ENCODE measurements at regions not wholly inside any gene's neighbourhood (a gene's known extent, or its start where the extent isn't known, plus 50 kb on each side); places are given as distances from the start of the nearest gene placed in this dataset.

DNA sequence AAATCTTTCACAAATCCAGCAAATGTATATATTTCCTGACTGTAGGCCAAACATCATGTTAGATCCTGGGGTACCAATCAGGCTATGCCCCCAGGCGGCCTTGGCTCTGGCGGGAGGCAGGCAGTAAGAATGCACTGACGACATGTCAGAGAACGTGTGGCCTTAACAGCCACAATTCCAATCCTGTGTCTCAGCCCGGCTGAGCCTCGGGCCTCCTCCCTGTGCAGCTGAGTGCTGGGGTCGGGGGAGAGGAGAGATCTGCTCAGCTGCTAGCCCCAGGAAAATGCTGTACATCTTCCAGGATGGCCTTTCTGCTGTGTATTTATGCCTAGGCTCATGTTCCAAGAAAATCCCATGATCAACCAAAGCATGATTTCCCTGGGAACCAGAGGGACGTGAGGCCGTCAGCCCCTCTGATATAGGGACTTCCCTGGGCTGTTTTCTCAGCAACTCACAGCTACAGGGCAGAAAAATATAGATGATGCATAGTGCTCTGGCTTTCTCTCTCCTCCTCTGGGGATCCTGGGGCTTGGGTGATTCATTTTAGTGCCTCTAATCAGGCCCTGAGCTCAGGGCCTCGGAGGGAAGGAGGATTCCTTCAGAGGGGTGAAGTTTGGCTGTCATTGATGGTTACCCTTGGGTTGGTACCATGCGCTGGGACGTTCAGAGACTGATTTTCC is 604.0 kb downstream of the HS3ST4 start:
- Histone ChIP-seq H2AFZ (ENCODE audit: low read length) (no peak overlapping the region), H3K9me2 (ENCODE audit: low read depth, low read length) (no peaks in the 10 kb centered on the region), H3K9ac (ENCODE audit: low read length) (no peak overlapping the region), H3K27me3 (ENCODE audit: insufficient read depth, low read length) (no peaks in the 10 kb centered on the region), H3K4me2 (ENCODE audit: low read length) (no peak overlapping the region), H3K79me2 (ENCODE audit: insufficient read depth, low read length) (no peaks in the 10 kb centered on the region), H4K20me1 (ENCODE audit: insufficient read depth, low read length) (no peaks in the 10 kb centered on the region), H3K4me3 (ENCODE audit: low read depth, low read length, poor library complexity, severe bottlenecking) (no peak overlapping the region), H3F3A (ENCODE audit: insufficient read depth, low read length) (no peaks in the 10 kb centered on the region), H3K27ac (ENCODE audit: low read depth, low read length, poor library complexity, severe bottlenecking) (no peak overlapping the region), H3K36me3 (ENCODE audit: insufficient read depth, low read length) (no peaks in the 10 kb centered on the region), H3K4me1 (ENCODE audit: insufficient read depth, low read length, severe bottlenecking) (no peaks in the 10 kb centered on the region), H3K9me3 (ENCODE audit: low read length) (no peaks in the 10 kb centered on the region)
- TF ChIP-seq, protein P1, sequence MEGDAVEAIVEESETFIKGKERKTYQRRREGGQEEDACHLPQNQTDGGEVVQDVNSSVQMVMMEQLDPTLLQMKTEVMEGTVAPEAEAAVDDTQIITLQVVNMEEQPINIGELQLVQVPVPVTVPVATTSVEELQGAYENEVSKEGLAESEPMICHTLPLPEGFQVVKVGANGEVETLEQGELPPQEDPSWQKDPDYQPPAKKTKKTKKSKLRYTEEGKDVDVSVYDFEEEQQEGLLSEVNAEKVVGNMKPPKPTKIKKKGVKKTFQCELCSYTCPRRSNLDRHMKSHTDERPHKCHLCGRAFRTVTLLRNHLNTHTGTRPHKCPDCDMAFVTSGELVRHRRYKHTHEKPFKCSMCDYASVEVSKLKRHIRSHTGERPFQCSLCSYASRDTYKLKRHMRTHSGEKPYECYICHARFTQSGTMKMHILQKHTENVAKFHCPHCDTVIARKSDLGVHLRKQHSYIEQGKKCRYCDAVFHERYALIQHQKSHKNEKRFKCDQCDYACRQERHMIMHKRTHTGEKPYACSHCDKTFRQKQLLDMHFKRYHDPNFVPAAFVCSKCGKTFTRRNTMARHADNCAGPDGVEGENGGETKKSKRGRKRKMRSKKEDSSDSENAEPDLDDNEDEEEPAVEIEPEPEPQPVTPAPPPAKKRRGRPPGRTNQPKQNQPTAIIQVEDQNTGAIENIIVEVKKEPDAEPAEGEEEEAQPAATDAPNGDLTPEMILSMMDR (IDR thresholded peaks at IDR 0.05; ENCODE audit: low read length), result no peak
- TF ChIP-seq EZH2 (IDR thresholded peaks at IDR 0.05; ENCODE audit: borderline replicate concordance, low read length), result no peak

- H3K27ac ChIP-seq (ENCODE audit: low read depth, low read length, poor library complexity, severe bottlenecking), result no peak overlapping the region
- H3K4me2 ChIP-seq (ENCODE audit: low read length), result no peak overlapping the region
- no peaks in the 10 kb centered on the region for H3K9me2 ChIP-seq (ENCODE audit: low read depth, low read length)
- H3K9me3 ChIP-seq (ENCODE audit: low read length), result no peaks in the 10 kb centered on the region
- H3F3A ChIP-seq (ENCODE audit: insufficient read depth, low read length), result no peaks in the 10 kb centered on the region
- no peak overlapping the region for H2AFZ ChIP-seq (ENCODE audit: low read length)
- H3K27me3 ChIP-seq (ENCODE audit: insufficient read depth, low read length), result no peaks in the 10 kb centered on the region
- H3K36me3 ChIP-seq (ENCODE audit: insufficient read depth, low read length), result no peaks in the 10 kb centered on the region
- H3K9ac ChIP-seq (ENCODE audit: low read length), result no peak overlapping the region
- no peaks in the 10 kb centered on the region for H3K79me2 ChIP-seq (ENCODE audit: insufficient read depth, low read length)
- no peak overlapping the region for H3K4me3 ChIP-seq (ENCODE audit: low read depth, low read length, poor library complexity, severe bottlenecking)
- no peaks in the 10 kb centered on the region for H4K20me1 ChIP-seq (ENCODE audit: insufficient read depth, low read length)
- H3K4me1 ChIP-seq (ENCODE audit: insufficient read depth, low read length, severe bottlenecking), result no peaks in the 10 kb centered on the region
- TF ChIP-seq, protein P1 (IDR thresholded peaks at IDR 0.05; ENCODE audit: low read length), result no peak
- no peak for TF ChIP-seq EZH2 (IDR thresholded peaks at IDR 0.05; ENCODE audit: borderline replicate concordance, low read length)
Observed at GRCh38 chr16:26301516-26301915, 609.8 kb downstream of the HS3ST4 start.

- Histone ChIP-seq H3K9me2 (ENCODE audit: low read depth, low read length) (no peaks in the 10 kb centered on the region), H2AFZ (ENCODE audit: low read length) (no peak overlapping the region), H3K4me1 (ENCODE audit: insufficient read depth, low read length, severe bottlenecking) (no peaks in the 10 kb centered on the region), H4K20me1 (ENCODE audit: insufficient read depth, low read length) (no peaks in the 10 kb centered on the region), H3K4me2 (ENCODE audit: low read length) (no peak overlapping the region), H3K4me3 (ENCODE audit: low read depth, low read length, poor library complexity, severe bottlenecking) (no peak overlapping the region), H3K79me2 (ENCODE audit: insufficient read depth, low read length) (no peaks in the 10 kb centered on the region), H3K9me3 (ENCODE audit: low read length) (no peaks in the 10 kb centered on the region), H3F3A (ENCODE audit: insufficient read depth, low read length) (no peaks in the 10 kb centered on the region), H3K27ac (ENCODE audit: low read depth, low read length, poor library complexity, severe bottlenecking) (no peak overlapping the region), H3K36me3 (ENCODE audit: insufficient read depth, low read length) (no peaks in the 10 kb centered on the region), H3K9ac (ENCODE audit: low read length) (no peak overlapping the region), H3K27me3 (ENCODE audit: insufficient read depth, low read length) (no peaks in the 10 kb centered on the region)
- TF ChIP-seq, protein P1 (IDR thresholded peaks at IDR 0.05; ENCODE audit: low read length), result no peak
- no peak for TF ChIP-seq EZH2 (IDR thresholded peaks at IDR 0.05; ENCODE audit: borderline replicate concordance, low read length)
Observed at GRCh38 chr16:26316683-26317464, 625.1 kb downstream of the HS3ST4 start.
